ENCODE measurements at regions not wholly inside any gene's neighbourhood (a gene's known extent, or its start where the extent isn't known, plus 50 kb on each side); places are given as distances from the start of the nearest gene placed in this dataset.

DNA sequence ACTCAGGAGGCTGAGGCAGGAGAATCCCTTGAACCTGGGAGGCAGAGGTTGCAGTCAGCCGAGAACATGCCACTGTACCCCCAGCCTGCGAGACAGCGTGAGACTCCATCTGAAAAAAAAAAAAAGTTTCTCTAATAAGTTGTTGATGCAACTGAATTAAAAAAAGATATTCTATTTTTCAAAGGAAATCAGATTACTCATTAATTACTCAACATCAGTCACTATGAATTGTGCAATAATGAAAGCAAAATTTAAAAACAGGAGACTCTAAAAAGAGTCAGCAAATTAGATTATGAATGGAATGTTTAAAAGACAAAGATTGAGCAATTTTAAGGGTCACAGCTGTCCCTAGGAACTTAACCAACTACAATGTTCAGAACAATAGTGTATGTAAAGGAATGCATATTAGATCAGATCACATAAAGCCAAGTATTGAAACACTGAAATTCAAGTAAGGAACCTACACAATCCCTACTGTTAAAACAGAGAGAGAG, 60.2 kb upstream of the SLC4A7 start:
- TF ChIP-seq, protein P1, sequence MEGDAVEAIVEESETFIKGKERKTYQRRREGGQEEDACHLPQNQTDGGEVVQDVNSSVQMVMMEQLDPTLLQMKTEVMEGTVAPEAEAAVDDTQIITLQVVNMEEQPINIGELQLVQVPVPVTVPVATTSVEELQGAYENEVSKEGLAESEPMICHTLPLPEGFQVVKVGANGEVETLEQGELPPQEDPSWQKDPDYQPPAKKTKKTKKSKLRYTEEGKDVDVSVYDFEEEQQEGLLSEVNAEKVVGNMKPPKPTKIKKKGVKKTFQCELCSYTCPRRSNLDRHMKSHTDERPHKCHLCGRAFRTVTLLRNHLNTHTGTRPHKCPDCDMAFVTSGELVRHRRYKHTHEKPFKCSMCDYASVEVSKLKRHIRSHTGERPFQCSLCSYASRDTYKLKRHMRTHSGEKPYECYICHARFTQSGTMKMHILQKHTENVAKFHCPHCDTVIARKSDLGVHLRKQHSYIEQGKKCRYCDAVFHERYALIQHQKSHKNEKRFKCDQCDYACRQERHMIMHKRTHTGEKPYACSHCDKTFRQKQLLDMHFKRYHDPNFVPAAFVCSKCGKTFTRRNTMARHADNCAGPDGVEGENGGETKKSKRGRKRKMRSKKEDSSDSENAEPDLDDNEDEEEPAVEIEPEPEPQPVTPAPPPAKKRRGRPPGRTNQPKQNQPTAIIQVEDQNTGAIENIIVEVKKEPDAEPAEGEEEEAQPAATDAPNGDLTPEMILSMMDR (IDR thresholded peaks at IDR 0.05; ENCODE audit: poor library complexity) = no peak
- no peak for TF ChIP-seq EZH2 (IDR thresholded peaks at IDR 0.05; ENCODE audit: borderline replicate concordance)
- no peak for TF ChIP-seq EZH2phosphoT487 (IDR thresholded peaks at IDR 0.05; ENCODE audit: low read depth, severe bottlenecking, unreplicated experiment)

All from hepatocyte (in vitro differentiated cells).